ENCODE measurements at regions not wholly inside any gene's neighbourhood (a gene's known extent, or its start where the extent isn't known, plus 50 kb on each side); places are given as distances from the start of the nearest gene placed in this dataset.

- peaks cover under 1% of the 10 kb centered on the region for H3K4me1 ChIP-seq (ENCODE audit: control insufficient read depth, extremely low read depth, insufficient read depth, low read length)
- no peak overlapping the region for H3K4me3 ChIP-seq (replicated peaks in 1 of 3; ENCODE audit: insufficient read depth in 1 of 3, low read depth in 1 of 3, low read length in 3 of 3)
- DNase-seq (ENCODE audit: low read depth, low spot score) (no peak), FAIRE-seq (no peak)
- H4K20me1 ChIP-seq (replicated peaks; ENCODE audit: control insufficient read depth, extremely low read depth, insufficient read depth, low read length), result no peaks in the 10 kb centered on the region
- H3K79me2 ChIP-seq (ENCODE audit: control insufficient read depth, insufficient read depth, low read length), result no peaks in the 10 kb centered on the region
- no peaks in the 10 kb centered on the region for H3K9me1 ChIP-seq (replicated peaks; ENCODE audit: control insufficient read depth, extremely low read depth, insufficient read depth, low read length)
- H2AFZ ChIP-seq (ENCODE audit: low read depth, low read length), result no peak overlapping the region
- no peak for TF ChIP-seq EZH2 (IDR thresholded peaks at IDR 0.05; ENCODE audit: borderline replicate concordance, low read depth, low read length, severe bottlenecking)
- TF ChIP-seq, protein P1, sequence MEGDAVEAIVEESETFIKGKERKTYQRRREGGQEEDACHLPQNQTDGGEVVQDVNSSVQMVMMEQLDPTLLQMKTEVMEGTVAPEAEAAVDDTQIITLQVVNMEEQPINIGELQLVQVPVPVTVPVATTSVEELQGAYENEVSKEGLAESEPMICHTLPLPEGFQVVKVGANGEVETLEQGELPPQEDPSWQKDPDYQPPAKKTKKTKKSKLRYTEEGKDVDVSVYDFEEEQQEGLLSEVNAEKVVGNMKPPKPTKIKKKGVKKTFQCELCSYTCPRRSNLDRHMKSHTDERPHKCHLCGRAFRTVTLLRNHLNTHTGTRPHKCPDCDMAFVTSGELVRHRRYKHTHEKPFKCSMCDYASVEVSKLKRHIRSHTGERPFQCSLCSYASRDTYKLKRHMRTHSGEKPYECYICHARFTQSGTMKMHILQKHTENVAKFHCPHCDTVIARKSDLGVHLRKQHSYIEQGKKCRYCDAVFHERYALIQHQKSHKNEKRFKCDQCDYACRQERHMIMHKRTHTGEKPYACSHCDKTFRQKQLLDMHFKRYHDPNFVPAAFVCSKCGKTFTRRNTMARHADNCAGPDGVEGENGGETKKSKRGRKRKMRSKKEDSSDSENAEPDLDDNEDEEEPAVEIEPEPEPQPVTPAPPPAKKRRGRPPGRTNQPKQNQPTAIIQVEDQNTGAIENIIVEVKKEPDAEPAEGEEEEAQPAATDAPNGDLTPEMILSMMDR (IDR thresholded peaks at IDR 0.05; ENCODE audit: extremely low read depth in 1 of 2, insufficient read depth in 1 of 2, low read depth in 1 of 2, low read length in 2 of 2), result no peak
- no peak for TF ChIP-seq MYC (IDR thresholded peaks at IDR 0.05; ENCODE audit: low read depth, low read length)
- no peak for TF ChIP-seq MAX (IDR thresholded peaks at IDR 0.05; ENCODE audit: insufficient read depth, insufficient read length)
- TF ChIP-seq FOS (IDR thresholded peaks at IDR 0.05; ENCODE audit: borderline replicate concordance, insufficient read depth, low read length), result no peak
- TF ChIP-seq GATA2 (IDR thresholded peaks at IDR 0.05; ENCODE audit: insufficient read depth, insufficient read length, low read depth, low read length), result no peak
- TF ChIP-seq JUN (IDR thresholded peaks at IDR 0.05; ENCODE audit: borderline replicate concordance, insufficient read depth, insufficient read length, low read depth), result no peak
- no peak for TF ChIP-seq POLR2AphosphoS5 (IDR thresholded peaks at IDR 0.05; ENCODE audit: insufficient read depth, low read depth, low read length)
- no peak for TF ChIP-seq POLR2A (IDR thresholded peaks at IDR 0.05; ENCODE audit: low read depth, low read length)
- ChIA-PET POLR2A (no interaction called here), CTCF (interaction anchor here (0.6 kb wide), 1 partner anchor 64 kb away, joined by 4 read pairs; no protein-coding TSS in a partner anchor)
- H3K36me3 ChIP-seq (ENCODE audit: control insufficient read depth in 2 of 2, extremely low read depth in 1 of 2, insufficient read depth in 2 of 2, low read length in 2 of 2), result no peaks in the 10 kb centered on the region
- no TSS peak for BruUV-seq (replicated peaks)
- H3K9ac ChIP-seq (replicated peaks; ENCODE audit: extremely low read depth, insufficient read depth, low read length), result no peak overlapping the region
- dilution Hi-C loops (cut with MboI; ENCODE audit: extremely low pct_ligation_motif_present, low sequenced_read_pairs), result no loop called here
- no peak overlapping the region for H3K27ac ChIP-seq (ENCODE audit: insufficient read depth, low read depth, low read length)
- no peaks in the 10 kb centered on the region for H3K27me3 ChIP-seq (ENCODE audit: control insufficient read depth in 2 of 2, insufficient read depth in 2 of 2, low read length in 2 of 2)
- H3K4me2 ChIP-seq (ENCODE audit: insufficient read depth, low read length), result no peak overlapping the region
- intact Hi-C loops (cut with micrococcal nuclease), result no loop called here
- H3K9me3 ChIP-seq (replicated peaks; ENCODE audit: control insufficient read depth, insufficient read depth, low read length), result no peaks in the 10 kb centered on the region
Measured at GRCh38 chr20:50393242-50393641, 116.9 kb upstream of the PTPN1 start.

Measured in endothelial cell of umbilical vein (primary cell).